OCI-LY7 (cell line): ENCODE measurements at regions not wholly inside any gene's neighbourhood (a gene's known extent, or its start where the extent isn't known, plus 50 kb on each side); places are given as distances from the start of the nearest gene placed in this dataset.

Source experiments
- CTCF ChIP-seq: fragments of 200-600 bp; sonication (generic); conservative IDR thresholded peaks from 2 replicates; pipeline ENCODE4 v1.5.1; 2014; ENCODE audit warnings: mild to moderate bottlenecking, antibody characterized with exemption, low read length, moderate library complexity, mixed read lengths
- EZH2phosphoT487 ChIP-seq: fragments of 200-600 bp; sonication (generic); IDR thresholded peaks from 2 replicates; pipeline ENCODE4 v1.6.1; 2018; ENCODE audit warnings: low read depth, borderline replicate concordance, mild to moderate bottlenecking, mixed run types, antibody characterized with exemption, low read length, moderate library complexity, mixed read lengths

- TF ChIP-seq CTCF (no peak), EZH2phosphoT487 (no peak)
Observed at GRCh38 chr7:61576-62360, 130.6 kb upstream of the FAM20C start.
